Stomach (tissue), 4 donors: ENCODE measurements at regions not wholly inside any gene's neighbourhood (a gene's known extent, or its start where the extent isn't known, plus 50 kb on each side); places are given as distances from the start of the nearest gene placed in this dataset.

Source experiments
- EP300 ChIP-seq: sonication (generic); formaldehyde crosslinking; IDR thresholded peaks from one replicate; pipeline ENCODE4 v1.6.1; 2017; ENCODE audit warnings: antibody characterized with exemption
- POLR2A ChIP-seq, 4 donors: fragments of 450-650 bp; IDR thresholded peaks; one replicate each; pipeline ENCODE4 v1.6.1; 2016; ENCODE audit warnings: antibody characterized with exemption in 4 of 4, control low read depth in 2 of 4, mild to moderate bottlenecking in 1 of 4, moderate library complexity in 1 of 4
- POLR2AphosphoS5 ChIP-seq, 3 donors: sonication (generic); formaldehyde crosslinking; IDR thresholded peaks; one replicate each; pipeline ENCODE4 v1.6.1; 2016; ENCODE audit warnings: antibody characterized with exemption in 3 of 3
- TF ChIP-seq, protein P1 (sequence below), 7 experiments: fragments of 450-650 bp in 4 of 7; fragments of 200-600 bp in 3 of 7; sonication (generic) in 3 of 7; IDR thresholded peaks; one replicate each; pipeline ENCODE4 v1.5.1; 2016 to 2019; ENCODE audit warnings: antibody characterized with exemption in 7 of 7, control low read depth in 2 of 7, mild to moderate bottlenecking in 1 of 7

DNA sequence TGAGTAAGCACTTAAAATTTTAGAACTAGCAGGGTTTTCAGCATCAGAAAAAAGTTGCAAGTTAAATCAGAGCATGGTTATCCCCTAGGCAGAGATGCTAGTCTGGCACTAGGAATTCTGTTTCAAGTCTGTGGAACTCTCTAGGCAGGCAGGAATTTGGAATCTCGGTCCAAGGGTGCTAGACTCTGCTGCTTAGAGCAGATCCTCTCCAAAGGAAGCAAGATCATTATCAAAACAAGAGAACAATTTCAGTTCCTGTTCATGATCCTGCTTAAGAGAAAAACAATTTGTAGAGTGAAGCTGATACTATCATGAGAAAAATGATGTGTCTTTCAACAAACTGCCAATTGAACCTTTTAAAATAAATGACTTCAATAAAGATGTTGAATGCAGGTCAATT lies 420.7 kb downstream of the KIF4B start:
- no peak for TF ChIP-seq POLR2AphosphoS5 (IDR thresholded peaks at IDR 0.05)
- TF ChIP-seq, protein P1, sequence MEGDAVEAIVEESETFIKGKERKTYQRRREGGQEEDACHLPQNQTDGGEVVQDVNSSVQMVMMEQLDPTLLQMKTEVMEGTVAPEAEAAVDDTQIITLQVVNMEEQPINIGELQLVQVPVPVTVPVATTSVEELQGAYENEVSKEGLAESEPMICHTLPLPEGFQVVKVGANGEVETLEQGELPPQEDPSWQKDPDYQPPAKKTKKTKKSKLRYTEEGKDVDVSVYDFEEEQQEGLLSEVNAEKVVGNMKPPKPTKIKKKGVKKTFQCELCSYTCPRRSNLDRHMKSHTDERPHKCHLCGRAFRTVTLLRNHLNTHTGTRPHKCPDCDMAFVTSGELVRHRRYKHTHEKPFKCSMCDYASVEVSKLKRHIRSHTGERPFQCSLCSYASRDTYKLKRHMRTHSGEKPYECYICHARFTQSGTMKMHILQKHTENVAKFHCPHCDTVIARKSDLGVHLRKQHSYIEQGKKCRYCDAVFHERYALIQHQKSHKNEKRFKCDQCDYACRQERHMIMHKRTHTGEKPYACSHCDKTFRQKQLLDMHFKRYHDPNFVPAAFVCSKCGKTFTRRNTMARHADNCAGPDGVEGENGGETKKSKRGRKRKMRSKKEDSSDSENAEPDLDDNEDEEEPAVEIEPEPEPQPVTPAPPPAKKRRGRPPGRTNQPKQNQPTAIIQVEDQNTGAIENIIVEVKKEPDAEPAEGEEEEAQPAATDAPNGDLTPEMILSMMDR (IDR thresholded peaks at IDR 0.05), result no peak
- no peak for TF ChIP-seq EP300
- no peak for TF ChIP-seq POLR2A (IDR thresholded peaks at IDR 0.05)
